ENCODE measurements at regions not wholly inside any gene's neighbourhood (a gene's known extent, or its start where the extent isn't known, plus 50 kb on each side); places are given as distances from the start of the nearest gene placed in this dataset.

Small RNAs in the stretch of these regions (microRNA-seq; reads per million reads assigned to microRNA genes)
- 0 reads per million in 2 donors for gene MIR4255

All from left colon (tissue), 2 donors.